HCT116 (cell line): ENCODE measurements at regions not wholly inside any gene's neighbourhood (a gene's known extent, or its start where the extent isn't known, plus 50 kb on each side); places are given as distances from the start of the nearest gene placed in this dataset.

ENCODE experiments used
- ATAC-seq: fragments of 200-7000 bp; cut with Tn5 transposase; 2 replicates; pipeline ENCODE4 v1.9.1; 2020; ENCODE audit warnings: mild to moderate bottlenecking, moderate library complexity
- BruUV-seq: library from RNA; stranded (reverse); fragments of 400-500 nt; replicated peaks from 2 replicates; lab custom pipeline; 2021; lab: Mats Ljungman, UMichigan
- CTCF ChIA-PET: fragments of 300-600 bp; sonication (Branson Sonifier 250); formaldehyde crosslinking; loops from one replicate; lab custom pipeline; 2021; ENCODE audit warnings: antibody characterized with exemption; lab: Charles Lee
- POLR2A ChIA-PET: fragments of 300-600, 350-600 bp; sonication (Branson Sonifier 250); formaldehyde crosslinking; loops from one replicate; lab custom pipeline; 2021; ENCODE audit warnings: antibody characterized with exemption; lab: Charles Lee
- RAD21 ChIA-PET, 2 experiments: fragments of 300-600 bp; sonication (Branson Sonifier 250); formaldehyde crosslinking; loops; one replicate each; lab custom pipeline; 2023; ENCODE audit warnings: low total read pairs in 2 of 2; ENCODE audit not compliant: uncharacterized antibody in 2 of 2, unreplicated experiment in 2 of 2, low non-redundant PET in 1 of 2; lab: Charles Lee
- DNase-seq: peaks from one replicate; pipeline ENCODE4 v3.0.0-alpha.2; 2010; ENCODE audit warnings: low read depth, low spot score
- H2AFZ ChIP-seq: fragments of 200-600 bp; shearing (Covaris generic), sonication (generic); 2 replicates; pipeline ENCODE4 v1.6.1; 2017; ENCODE audit warnings: low read depth, mixed run types, mixed read lengths, antibody characterized with exemption, low read length; ENCODE audit not compliant: poor library complexity, severe bottlenecking
- H3K27ac ChIP-seq: 2 replicates; pipeline ENCODE4 v1.5.1; 2012; ENCODE audit warnings: low read depth, low read length
- H3K27me3 ChIP-seq: fragments of 200-600 bp; sonication (generic); 2 replicates; pipeline ENCODE4 v1.6.1; 2016; ENCODE audit warnings: mixed run types, low read length, mixed read lengths; ENCODE audit not compliant: insufficient read depth
- H3K36me3 ChIP-seq, 2 experiments: fragments of 200-500 bp in 1 of 2; fragments of 200-600 bp in 1 of 2; sonication (Bioruptor generic) in 1 of 2; sonication (generic) in 1 of 2; 2 replicates each; pipeline versions ENCODE4 v1.5.1 to v1.6.1; 2014 to 2016; ENCODE audit warnings: low read length in 2 of 2, inconsistent platforms in 1 of 2, mixed read lengths in 1 of 2, mixed run types in 1 of 2; ENCODE audit not compliant: insufficient read depth in 2 of 2, control insufficient read depth in 1 of 2
- H3K4me1 ChIP-seq, 2 experiments: fragments of 200-600 bp in 1 of 2; sonication (generic) in 1 of 2; 2 replicates each; pipeline versions ENCODE4 v1.5.1 to v1.6.1; 2012 to 2017; ENCODE audit warnings: low read length in 2 of 2, inconsistent platforms in 1 of 2, mild to moderate bottlenecking in 1 of 2, mixed read lengths in 1 of 2, mixed run types in 1 of 2, moderate library complexity in 1 of 2; ENCODE audit not compliant: insufficient read depth in 2 of 2, control insufficient read depth in 1 of 2
- H3K4me2 ChIP-seq: fragments of 200-600 bp; sonication (generic); 2 replicates; pipeline ENCODE4 v1.6.1; 2017; ENCODE audit warnings: mixed run types, low read length, mixed read lengths
- H3K4me3 ChIP-seq, 2 experiments: fragments of 200-600 bp in 1 of 2; sonication (generic) in 1 of 2; replicated peaks in 1 of 2; 2 replicates each; pipeline ENCODE4 v1.5.1; 2011 to 2016; ENCODE audit warnings: low read length in 2 of 2, control low read depth in 1 of 2, low read depth in 1 of 2, mild to moderate bottlenecking in 1 of 2, mixed read lengths in 1 of 2, mixed run types in 1 of 2
- H3K79me2 ChIP-seq: fragments of 200-600 bp; sonication (generic); 2 replicates; pipeline ENCODE4 v1.6.1; 2017; ENCODE audit warnings: mild to moderate bottlenecking, mixed run types, low read length, moderate library complexity, mixed read lengths; ENCODE audit not compliant: insufficient read depth
- H3K9ac ChIP-seq: fragments of 200-600 bp; sonication (generic); 2 replicates; pipeline ENCODE4 v1.6.1; 2016; ENCODE audit warnings: low read length, mixed read lengths
- H3K9me2 ChIP-seq: fragments of 200-600 bp; sonication (generic), shearing (Covaris generic); 2 replicates; pipeline ENCODE4 v1.6.1; 2017; ENCODE audit warnings: mixed run types, mild to moderate bottlenecking, moderate library complexity; ENCODE audit not compliant: insufficient read depth
- H3K9me3 ChIP-seq, 2 experiments: fragments of 200-500 bp in 1 of 2; fragments of 200-600 bp in 1 of 2; sonication (Bioruptor generic) in 1 of 2; sonication (generic) in 1 of 2; 2 replicates each; pipeline ENCODE4 v1.6.1; 2014 to 2017; ENCODE audit warnings: low read length in 2 of 2, mixed read lengths in 2 of 2, inconsistent platforms in 1 of 2, low read depth in 1 of 2, mild to moderate bottlenecking in 1 of 2, mixed run types in 1 of 2, moderate library complexity in 1 of 2; ENCODE audit not compliant: control insufficient read depth in 1 of 2, insufficient read depth in 1 of 2
- H4K20me1 ChIP-seq: fragments of 200-600 bp; sonication (generic), shearing (Covaris generic); 2 replicates; pipeline ENCODE4 v1.6.1; 2017; ENCODE audit warnings: mixed run types, mild to moderate bottlenecking, moderate library complexity; ENCODE audit not compliant: insufficient read depth
- CTCF ChIP-seq, 3 experiments: fragments of 200-600 bp in 1 of 3; sonication (generic) in 1 of 3; IDR thresholded peaks in 2 of 3; conservative IDR thresholded peaks in 1 of 3; 2 replicates each; pipeline ENCODE4 v1.5.1; 2012 to 2017; ENCODE audit warnings: low read depth in 2 of 3, low read length in 2 of 3, antibody characterized with exemption in 1 of 3, borderline replicate concordance in 1 of 3, control low read depth in 1 of 3, mild to moderate bottlenecking in 1 of 3, mixed read lengths in 1 of 3, mixed run types in 1 of 3, moderate library complexity in 1 of 3; ENCODE audit not compliant: insufficient read depth in 1 of 3
- EZH2phosphoT487 ChIP-seq: fragments of 200-600 bp; IDR thresholded peaks from 2 replicates; pipeline ENCODE4 v1.6.1; 2018; ENCODE audit warnings: antibody characterized with exemption, borderline replicate concordance
- RAD21 ChIP-seq: IDR thresholded peaks from 2 replicates; pipeline ENCODE4 v1.6.1; 2012; ENCODE audit warnings: low read depth, mild to moderate bottlenecking
- SP1 ChIP-seq: IDR thresholded peaks from 2 replicates; pipeline ENCODE4 v1.6.1; 2012; ENCODE audit warnings: low read depth
- intact Hi-C: fragments of 100-400 bp; cut with micrococcal nuclease; formaldehyde crosslinking; loops from 2 replicates; pipeline ENCODE4 v1.10.0; 2022
- TF ChIP-seq, protein P1 (sequence below): IDR thresholded peaks from 2 replicates; pipeline ENCODE4 v1.6.1; 2012

DNA sequence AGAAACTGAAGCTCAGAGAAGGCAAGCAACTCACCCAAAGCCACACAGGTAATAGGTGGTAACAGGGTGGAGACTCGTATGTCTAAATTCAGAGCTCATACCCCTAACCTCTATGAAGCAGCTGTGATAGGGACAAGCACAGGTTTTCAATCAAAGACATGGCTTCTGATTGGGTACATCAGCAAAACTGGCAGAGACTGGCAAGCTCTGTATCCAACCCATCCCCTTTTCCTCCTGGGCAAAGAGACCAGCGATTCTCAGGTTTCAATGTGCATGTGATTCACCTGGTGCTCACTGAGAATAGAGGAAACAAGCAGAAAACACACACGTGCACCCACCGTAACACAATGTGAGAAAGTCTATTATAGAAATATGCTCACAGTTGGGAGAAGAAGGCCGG, 153.0 kb downstream of the SMIM20 start:
- intact Hi-C loops = loop anchor here (5.0 kb wide), 1 partner anchor 255 kb away; the partner anchor contains the start of gene RBPJ
- no peaks in the 10 kb centered on the region for H4K20me1 ChIP-seq
- TF ChIP-seq EZH2phosphoT487 (no peak), SP1 (peak; percentile 45)
- TF ChIP-seq, protein P1, sequence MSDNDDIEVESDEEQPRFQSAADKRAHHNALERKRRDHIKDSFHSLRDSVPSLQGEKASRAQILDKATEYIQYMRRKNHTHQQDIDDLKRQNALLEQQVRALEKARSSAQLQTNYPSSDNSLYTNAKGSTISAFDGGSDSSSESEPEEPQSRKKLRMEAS = peak; percentile 40
- ChIA-PET CTCF (interaction anchor here (0.6 to 2.4 kb wide), 6 partner anchors 13 to 344 kb away, joined by 3 to 8 read pairs (median 4); no protein-coding TSS in a partner anchor), RAD21 (no interaction called here), POLR2A (no interaction called here)
- H3K36me3 ChIP-seq = no peaks in the 10 kb centered on the region
- H3K9me2 ChIP-seq = no peaks in the 10 kb centered on the region
- DNase-seq (no peak), ATAC-seq (peak; percentile 61; the same call in 1 of the 2 replicates)
- H3K4me3 ChIP-seq = no peak overlapping the region
- H3K9me3 ChIP-seq = no peaks in the 10 kb centered on the region
- H3K27me3 ChIP-seq = no peaks in the 10 kb centered on the region
- H2AFZ ChIP-seq = no peak overlapping the region
- peaks cover 0 to 10% of the 10 kb centered on the region in 2 experiments; a peak in 1 of 4 replicates for H3K4me1 ChIP-seq
- H3K4me2 ChIP-seq = no peak overlapping the region
- H3K9ac ChIP-seq = no peak overlapping the region
- no peaks in the 10 kb centered on the region for H3K79me2 ChIP-seq
- H3K27ac ChIP-seq = no peak overlapping the region
- no TSS peak for BruUV-seq

- Histone ChIP-seq H3K9ac (no peak overlapping the region), H3K4me1 (peaks cover 0 to 10% of the 10 kb centered on the region in 2 experiments; a peak in 1 of 4 replicates), H3K4me3 (no peak overlapping the region), H3K79me2 (no peaks in the 10 kb centered on the region), H3K27me3 (no peaks in the 10 kb centered on the region), H3K9me3 (no peaks in the 10 kb centered on the region), H3K27ac (no peak overlapping the region), H3K9me2 (no peaks in the 10 kb centered on the region), H4K20me1 (no peaks in the 10 kb centered on the region)
- no TSS peak for BruUV-seq
- no peak for DNase-seq
- RAD21 ChIA-PET = no interaction called here
- POLR2A ChIA-PET = no interaction called here
- peak; percentile 91 for ATAC-seq
- TF ChIP-seq RAD21 = peak; percentile 75
- TF ChIP-seq CTCF (IDR thresholded peaks at IDR 0.05 in 2 of 3, conservative IDR thresholded peaks at IDR 0.05 in 1 of 3; ENCODE audit: borderline replicate concordance in 1 of 3, insufficient read depth in 1 of 3, low read depth in 2 of 3, low read length in 2 of 3) = peak; percentile 42 to 71 (median 65); a peak in 5 of 6 replicates
- TF ChIP-seq SP1 = no peak
- TF ChIP-seq, all 23 proteins: peak for 2
- CTCF ChIA-PET = interaction anchor here (0.9 to 2.3 kb wide), 7 partner anchors 8 to 341 kb away, joined by 3 to 11 read pairs (median 5); partner anchors contain the start of gene RBPJ
- Histone ChIP-seq H2AFZ (no peak overlapping the region), H3K36me3 (no peaks in the 10 kb centered on the region), H3K4me2 (no peak overlapping the region)
- intact Hi-C loops = loop anchor here (1.0 to 5.0 kb wide), 2 partner anchors 253 to 341 kb away; partner anchors contain the start of gene RBPJ
Observed at GRCh38 chr4:26069218-26069617, 155.2 kb downstream of the SMIM20 start.
